HCT116 (cell line): ENCODE measurements at regions not wholly inside any gene's neighbourhood (a gene's known extent, or its start where the extent isn't known, plus 50 kb on each side); places are given as distances from the start of the nearest gene placed in this dataset.

ENCODE experiments used
- ATF3 ChIP-seq: IDR thresholded peaks from 2 replicates; pipeline ENCODE4 v1.6.1; 2012
- CTCF ChIP-seq, 3 experiments: fragments of 200-600 bp in 1 of 3; sonication (generic) in 1 of 3; IDR thresholded peaks in 2 of 3; conservative IDR thresholded peaks in 1 of 3; 2 replicates each; pipeline ENCODE4 v1.5.1; 2012 to 2017; ENCODE audit warnings: low read depth in 2 of 3, low read length in 2 of 3, antibody characterized with exemption in 1 of 3, borderline replicate concordance in 1 of 3, control low read depth in 1 of 3, mild to moderate bottlenecking in 1 of 3, mixed read lengths in 1 of 3, mixed run types in 1 of 3, moderate library complexity in 1 of 3; ENCODE audit not compliant: insufficient read depth in 1 of 3
- EZH2phosphoT487 ChIP-seq: fragments of 200-600 bp; IDR thresholded peaks from 2 replicates; pipeline ENCODE4 v1.6.1; 2018; ENCODE audit warnings: antibody characterized with exemption, borderline replicate concordance
- POLR2A ChIP-seq: IDR thresholded peaks from 2 replicates; pipeline ENCODE4 v1.7.0; 2011; ENCODE audit warnings: borderline replicate concordance; ENCODE audit not compliant: insufficient read depth, insufficient read length; ENCODE audit errors: extremely low read depth
- POLR2AphosphoS5 ChIP-seq: IDR thresholded peaks from 2 replicates; pipeline ENCODE4 v1.6.1; 2011; ENCODE audit warnings: mild to moderate bottlenecking, low read depth, low read length, moderate library complexity
- YY1 ChIP-seq: IDR thresholded peaks from 2 replicates; pipeline ENCODE4 v1.6.1; 2011; ENCODE audit warnings: low read length, low read depth, moderate library complexity, mild to moderate bottlenecking; ENCODE audit not compliant: insufficient replicate concordance; ENCODE audit errors: extremely low read depth
- ZFX ChIP-seq: fragments of 450-650 bp; IDR thresholded peaks from 2 replicates; pipeline ENCODE4 v1.6.1; 2017

- no peak for TF ChIP-seq CTCF (IDR thresholded peaks at IDR 0.05 in 2 of 3, conservative IDR thresholded peaks at IDR 0.05 in 1 of 3; ENCODE audit: borderline replicate concordance in 1 of 3, insufficient read depth in 1 of 3, low read depth in 2 of 3, low read length in 2 of 3)
- no peak for TF ChIP-seq POLR2A
- TF ChIP-seq ZFX, result no peak
- TF ChIP-seq EZH2phosphoT487, result no peak
- no peak for TF ChIP-seq YY1
- TF ChIP-seq POLR2AphosphoS5, result no peak
- no peak for TF ChIP-seq ATF3
These were observed 71.8 kb upstream of the POLG start for GRCh38 chr15:89406218-89406939.
